ENCODE measurements at regions not wholly inside any gene's neighbourhood (a gene's known extent, or its start where the extent isn't known, plus 50 kb on each side); places are given as distances from the start of the nearest gene placed in this dataset.

DNA sequence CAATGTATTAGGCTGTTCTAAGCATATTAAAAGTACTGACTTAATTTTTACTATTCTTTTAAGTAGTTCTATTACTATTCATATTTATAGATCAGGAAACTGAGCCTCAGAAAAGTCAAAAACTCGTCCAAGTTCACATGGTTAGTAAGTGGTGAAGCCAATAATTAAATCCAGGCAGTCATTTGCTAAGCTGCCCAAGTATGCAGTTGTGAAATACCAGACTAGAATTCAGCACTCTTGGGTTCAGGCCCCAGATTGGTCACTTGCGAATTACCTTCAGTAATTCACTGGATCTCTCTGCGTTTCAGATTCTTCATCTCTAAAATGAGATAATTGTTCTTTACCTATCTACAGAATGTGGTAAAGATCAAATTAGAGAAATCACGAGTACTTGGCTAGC is 161.9 kb upstream of the CADPS start:
- no peak overlapping the region for H3K4me3 Mint-ChIP-seq
- no peaks in the 10 kb centered on the region for H3K9me3 Mint-ChIP-seq
- H3K36me3 Mint-ChIP-seq = no peaks in the 10 kb centered on the region
- ATAC-seq (ENCODE audit: low read depth) (no peak), DNase-seq (no peak)
- H3K27ac Mint-ChIP-seq = no peak overlapping the region
- H3K27me3 Mint-ChIP-seq = no peaks in the 10 kb centered on the region
- POLR2A ChIA-PET = no interaction called here
- H3K4me1 Mint-ChIP-seq = no peaks in the 10 kb centered on the region

DNA sequence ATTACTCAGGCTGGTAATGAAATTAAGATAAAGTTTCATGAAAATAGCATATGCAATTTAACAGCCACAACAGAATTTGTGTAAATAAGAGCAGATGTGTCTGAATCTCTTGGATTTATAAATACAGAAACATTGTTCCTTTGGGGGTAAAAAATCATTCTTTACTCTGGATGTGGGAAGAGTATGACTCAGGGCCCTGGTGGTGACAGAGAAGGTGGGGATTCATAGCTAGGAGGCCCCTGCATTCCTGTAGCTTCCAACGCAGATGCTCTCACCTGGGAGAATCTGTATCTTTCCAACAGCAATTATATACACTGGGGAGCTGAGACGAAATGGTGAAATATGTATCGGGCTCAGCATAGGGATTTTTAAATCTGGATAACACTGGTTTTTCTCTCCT is 167.6 kb upstream of the CADPS start:
- POLR2A ChIA-PET = no interaction called here
- H3K36me3 Mint-ChIP-seq = no peaks in the 10 kb centered on the region
- no peaks in the 10 kb centered on the region for H3K27me3 Mint-ChIP-seq
- H3K4me1 Mint-ChIP-seq = no peaks in the 10 kb centered on the region
- no peak overlapping the region for H3K4me3 Mint-ChIP-seq
- no peak for DNase-seq
- H3K27ac Mint-ChIP-seq = no peak overlapping the region
- no peak for ATAC-seq (ENCODE audit: low read depth)
- H3K9me3 Mint-ChIP-seq = no peaks in the 10 kb centered on the region

DNA sequence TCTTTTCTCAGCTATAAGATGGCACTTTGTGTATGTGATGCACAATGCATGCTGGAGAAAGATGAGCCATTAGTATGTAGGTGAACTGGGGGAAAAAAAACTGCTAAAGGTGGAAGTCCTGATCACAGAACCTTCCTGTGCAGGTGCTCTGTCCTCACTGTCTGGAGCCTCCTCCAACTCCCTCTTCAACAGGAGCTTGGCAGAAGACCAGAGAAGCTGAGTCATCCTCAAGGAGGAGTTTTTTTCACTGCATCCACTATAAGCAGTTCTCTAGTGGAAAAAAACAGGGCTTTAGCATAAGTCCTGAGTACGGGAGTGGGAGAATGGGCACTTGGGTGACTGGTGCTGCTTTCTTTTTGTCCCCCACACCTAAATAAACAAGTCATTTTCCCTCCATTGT is 168.4 kb upstream of the CADPS start:
- H3K9me3 Mint-ChIP-seq = no peaks in the 10 kb centered on the region
- no peak overlapping the region for H3K27ac Mint-ChIP-seq
- POLR2A ChIA-PET = no interaction called here
- no peaks in the 10 kb centered on the region for H3K36me3 Mint-ChIP-seq
- H3K4me3 Mint-ChIP-seq = no peak overlapping the region
- no peak for DNase-seq
- no peaks in the 10 kb centered on the region for H3K27me3 Mint-ChIP-seq
- no peak for ATAC-seq (ENCODE audit: low read depth)
- no peaks in the 10 kb centered on the region for H3K4me1 Mint-ChIP-seq

DNA sequence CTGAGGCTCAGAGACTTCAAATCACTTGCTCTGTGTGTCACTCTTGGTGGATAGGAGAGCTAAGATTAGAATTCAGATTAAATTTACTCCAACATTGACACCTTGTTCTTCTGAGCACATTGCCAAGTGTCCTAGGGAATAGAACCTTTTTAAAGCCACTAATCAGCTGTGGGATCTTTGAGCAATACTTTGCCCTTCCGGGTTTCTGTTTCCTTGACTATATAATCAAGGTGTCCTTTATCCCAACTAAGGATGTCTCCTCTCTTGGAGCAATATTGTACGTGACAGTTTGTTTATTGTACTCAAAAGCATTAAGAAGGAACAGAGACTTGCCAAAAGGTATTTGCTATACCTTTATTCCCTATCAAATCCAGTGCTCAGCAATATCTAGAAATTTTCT is 170.9 kb upstream of the CADPS start:
- POLR2A ChIA-PET = no interaction called here
- Mint-ChIP-seq H3K27me3 (no peaks in the 10 kb centered on the region), H3K36me3 (no peaks in the 10 kb centered on the region), H3K9me3 (no peaks in the 10 kb centered on the region), H3K4me1 (no peaks in the 10 kb centered on the region), H3K27ac (no peak overlapping the region), H3K4me3 (no peak overlapping the region)
- no peak for DNase-seq
- no peak for ATAC-seq (ENCODE audit: low read depth)

DNA sequence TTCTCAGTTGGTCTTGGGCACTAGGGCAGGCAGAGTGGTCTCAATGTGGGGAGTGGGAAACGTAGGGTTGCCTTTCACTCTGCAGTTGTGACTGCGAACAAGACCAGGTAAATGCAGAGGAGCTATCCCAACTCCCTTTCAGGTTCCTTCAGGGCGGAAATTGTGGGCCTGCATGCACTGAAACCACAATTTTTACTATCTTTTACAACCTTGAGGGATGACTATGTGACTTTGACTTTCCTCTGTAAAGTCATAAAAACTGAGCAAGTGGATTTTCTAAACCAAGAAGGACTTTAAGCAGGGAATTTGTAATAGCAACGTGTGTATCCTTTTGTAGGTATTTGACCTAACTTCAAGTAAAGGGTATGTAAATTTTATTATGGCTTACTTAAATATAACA is 171.4 kb upstream of the CADPS start:
- Mint-ChIP-seq H3K27me3 (no peaks in the 10 kb centered on the region), H3K9me3 (no peaks in the 10 kb centered on the region), H3K4me3 (no peak overlapping the region), H3K27ac (no peak overlapping the region), H3K36me3 (no peaks in the 10 kb centered on the region), H3K4me1 (no peaks in the 10 kb centered on the region)
- ATAC-seq (ENCODE audit: low read depth) = no peak
- POLR2A ChIA-PET = no interaction called here
- DNase-seq = no peak

DNA sequence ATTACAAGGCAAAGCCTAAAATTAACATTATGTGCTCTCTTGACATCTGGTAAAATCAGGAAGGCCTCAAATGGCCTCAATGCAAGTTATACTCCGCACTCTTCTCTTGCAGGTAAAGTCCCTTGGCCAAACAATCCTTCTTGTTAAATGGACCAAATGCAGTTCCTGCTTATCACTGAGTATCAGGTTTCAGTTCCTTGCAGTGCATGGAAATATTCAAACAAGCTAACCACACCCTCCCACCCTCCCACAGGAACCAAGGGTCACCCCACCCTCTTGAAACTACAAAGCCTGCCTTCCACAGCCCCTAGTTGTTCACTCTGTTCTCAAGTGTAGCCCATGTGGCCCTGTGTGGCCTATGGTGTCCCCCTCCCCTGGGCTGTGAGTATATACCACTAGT is 171.9 kb upstream of the CADPS start:
- H3K9me3 Mint-ChIP-seq = no peaks in the 10 kb centered on the region
- H3K27me3 Mint-ChIP-seq = no peaks in the 10 kb centered on the region
- DNase-seq (no peak), ATAC-seq (ENCODE audit: low read depth) (no peak)
- H3K4me3 Mint-ChIP-seq = no peak overlapping the region
- no peaks in the 10 kb centered on the region for H3K4me1 Mint-ChIP-seq
- POLR2A ChIA-PET = no interaction called here
- H3K27ac Mint-ChIP-seq = no peak overlapping the region
- no peaks in the 10 kb centered on the region for H3K36me3 Mint-ChIP-seq

DNA sequence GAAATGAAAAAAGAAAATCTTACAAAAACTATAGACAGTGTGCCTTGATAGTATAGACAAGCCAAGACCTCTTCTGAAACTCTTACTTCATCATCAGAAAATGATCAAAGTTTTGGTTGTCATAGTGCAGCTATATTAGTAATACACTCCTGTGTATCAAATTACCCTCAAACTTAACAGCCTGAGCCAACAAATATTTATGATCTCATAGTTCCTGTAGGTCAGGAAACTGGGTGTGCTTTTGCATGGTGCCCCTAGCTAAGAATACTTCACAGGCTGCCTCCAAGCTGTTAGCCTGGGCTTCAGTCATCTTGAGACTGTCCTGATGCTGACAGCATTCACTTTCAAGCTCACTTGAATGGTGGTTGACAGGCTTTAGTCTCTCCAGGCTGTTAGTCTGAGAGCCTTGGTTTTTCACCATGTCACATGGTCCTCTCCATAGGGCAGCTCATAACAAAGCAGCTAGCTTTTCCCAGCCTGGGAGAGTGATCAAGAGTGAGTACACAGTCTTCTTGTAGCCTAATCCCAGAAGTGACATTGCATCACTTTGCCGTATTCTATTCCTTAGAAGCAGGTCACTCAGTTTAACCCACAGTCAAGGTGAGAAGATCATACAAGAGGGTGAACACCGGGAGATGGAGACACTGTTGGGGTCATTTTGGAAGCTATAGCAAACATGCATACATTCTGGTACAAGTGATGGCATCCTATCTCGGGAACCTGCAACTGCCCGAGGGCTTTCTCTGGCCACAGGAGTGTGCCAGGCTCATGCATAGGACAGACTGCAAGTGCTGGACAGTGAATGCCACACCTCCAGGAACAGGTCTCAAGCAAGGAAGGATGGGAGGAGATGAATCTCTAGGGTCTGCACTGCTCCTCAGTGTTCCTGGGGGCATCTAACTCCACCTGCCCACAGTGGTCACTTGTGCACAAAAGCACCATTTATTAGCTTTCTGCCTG is 173.4 kb upstream of the CADPS start:
- Mint-ChIP-seq H3K4me3 (no peak overlapping the region), H3K27ac (no peak overlapping the region), H3K36me3 (no peaks in the 10 kb centered on the region), H3K4me1 (no peaks in the 10 kb centered on the region), H3K9me3 (peaks cover 2% of the 10 kb centered on the region), H3K27me3 (no peaks in the 10 kb centered on the region)
- POLR2A ChIA-PET = no interaction called here
- DNase-seq (no peak), ATAC-seq (ENCODE audit: low read depth) (no peak)

DNA sequence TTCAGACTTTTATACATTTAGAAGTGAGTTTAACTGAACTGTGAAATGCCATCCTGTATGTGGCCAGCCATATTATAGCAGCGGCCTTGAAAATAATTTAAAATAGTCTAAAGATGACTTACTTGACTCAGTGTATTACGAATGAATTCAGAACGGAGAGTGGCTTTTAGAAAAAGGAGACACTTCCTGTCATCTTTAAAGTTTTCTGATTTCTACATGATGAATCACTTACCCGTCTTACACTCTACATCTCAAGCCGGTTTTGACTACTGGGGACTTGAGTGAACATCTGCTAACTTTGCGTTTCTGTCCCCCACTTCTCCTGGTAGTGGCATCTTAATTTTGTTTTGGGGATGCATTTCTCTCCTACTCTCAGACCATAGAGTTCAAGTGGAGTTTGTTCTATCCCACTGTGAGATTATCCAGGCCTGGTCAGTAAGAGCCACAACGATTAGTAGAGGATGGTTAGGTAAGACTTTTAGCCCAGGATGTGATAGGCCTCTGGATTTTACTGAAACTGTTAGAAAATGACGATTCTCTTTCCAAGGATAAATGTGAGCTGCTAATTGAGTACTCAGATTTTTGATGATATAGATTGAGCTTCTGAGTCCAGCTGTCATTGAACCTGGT is 175.4 kb upstream of the CADPS start:
- Mint-ChIP-seq H3K27me3 (no peaks in the 10 kb centered on the region), H3K4me1 (no peaks in the 10 kb centered on the region), H3K27ac (no peak overlapping the region), H3K36me3 (no peaks in the 10 kb centered on the region), H3K9me3 (peaks cover 3% of the 10 kb centered on the region), H3K4me3 (no peak overlapping the region)
- ATAC-seq (ENCODE audit: low read depth) (no peak), DNase-seq (no peak)
- POLR2A ChIA-PET = no interaction called here

DNA sequence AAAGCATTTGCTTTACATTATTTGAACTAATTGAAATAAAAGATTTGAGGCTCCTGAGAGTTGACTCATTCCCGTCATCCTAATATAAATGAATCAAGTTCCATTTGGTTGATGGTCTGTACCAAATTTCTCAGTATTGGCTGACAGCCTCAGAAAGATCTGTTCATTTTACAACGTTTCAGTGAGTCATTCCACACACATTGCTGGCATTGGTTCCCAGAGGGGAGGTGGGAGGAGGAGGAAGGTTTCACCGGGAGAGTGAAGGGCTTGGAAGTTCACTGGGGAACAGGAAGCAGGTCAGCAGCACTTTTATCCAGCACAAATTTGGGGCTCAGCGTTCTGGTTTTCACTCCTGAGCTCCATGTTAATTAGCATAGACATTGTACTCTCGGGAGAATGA is 176.7 kb upstream of the CADPS start:
- no peak for DNase-seq
- no peaks in the 10 kb centered on the region for H3K27me3 Mint-ChIP-seq
- no peak overlapping the region for H3K4me3 Mint-ChIP-seq
- no peaks in the 10 kb centered on the region for H3K36me3 Mint-ChIP-seq
- no peak overlapping the region for H3K27ac Mint-ChIP-seq
- H3K4me1 Mint-ChIP-seq = no peaks in the 10 kb centered on the region
- POLR2A ChIA-PET = no interaction called here
- peaks cover 3% of the 10 kb centered on the region for H3K9me3 Mint-ChIP-seq
- no peak for ATAC-seq (ENCODE audit: low read depth)

DNA sequence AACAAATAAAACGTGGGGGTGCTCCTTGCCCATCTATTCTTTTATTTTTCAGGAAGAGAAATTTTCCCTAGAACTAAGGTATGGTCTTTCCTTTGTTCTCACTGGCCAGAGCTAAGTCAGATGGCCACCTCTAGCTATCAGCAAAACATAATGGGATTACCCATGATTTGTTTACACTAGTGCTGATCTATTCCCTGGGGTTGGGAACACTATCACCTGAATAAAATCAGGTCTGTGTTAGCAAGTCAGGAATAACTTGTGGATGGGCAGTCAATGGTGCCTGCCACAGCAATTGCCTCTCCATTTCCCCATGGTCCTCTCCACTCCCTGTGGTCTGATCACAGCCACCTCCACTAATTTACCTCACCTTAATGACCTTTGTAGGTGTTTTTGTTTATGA is 181.7 kb upstream of the CADPS start:
- H3K27ac Mint-ChIP-seq = no peak overlapping the region
- H3K9me3 Mint-ChIP-seq = peaks cover 5% of the 10 kb centered on the region
- no peaks in the 10 kb centered on the region for H3K27me3 Mint-ChIP-seq
- H3K4me3 Mint-ChIP-seq = no peak overlapping the region
- H3K4me1 Mint-ChIP-seq = no peaks in the 10 kb centered on the region
- POLR2A ChIA-PET = no interaction called here
- DNase-seq = no peak
- H3K36me3 Mint-ChIP-seq = no peaks in the 10 kb centered on the region
- no peak for ATAC-seq (ENCODE audit: low read depth)

DNA sequence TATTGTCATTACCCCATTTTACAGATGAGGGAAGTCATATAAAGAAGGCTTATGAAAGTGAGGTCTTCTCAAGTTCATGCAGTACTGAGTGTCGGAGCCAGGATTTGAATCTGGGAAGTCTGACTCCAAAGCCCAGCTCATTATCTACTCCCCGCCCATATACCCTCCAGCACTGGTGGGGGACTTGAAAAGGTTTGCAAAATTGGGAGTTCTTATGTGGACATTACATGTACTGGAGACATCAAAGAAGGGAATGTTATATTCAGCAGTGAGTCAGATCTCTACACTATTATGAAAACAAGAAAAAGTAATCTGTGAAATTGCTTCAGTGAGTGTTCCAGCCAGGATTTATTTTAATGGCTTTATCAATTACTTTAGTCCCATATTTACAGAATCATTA is 185.2 kb upstream of the CADPS start:
- POLR2A ChIA-PET = no interaction called here
- H3K27me3 Mint-ChIP-seq = no peaks in the 10 kb centered on the region
- DNase-seq = no peak
- no peak overlapping the region for H3K4me3 Mint-ChIP-seq
- no peak overlapping the region for H3K27ac Mint-ChIP-seq
- ATAC-seq (ENCODE audit: low read depth) = no peak
- H3K4me1 Mint-ChIP-seq = no peaks in the 10 kb centered on the region
- peaks cover 2% of the 10 kb centered on the region for H3K9me3 Mint-ChIP-seq
- H3K36me3 Mint-ChIP-seq = no peaks in the 10 kb centered on the region

DNA sequence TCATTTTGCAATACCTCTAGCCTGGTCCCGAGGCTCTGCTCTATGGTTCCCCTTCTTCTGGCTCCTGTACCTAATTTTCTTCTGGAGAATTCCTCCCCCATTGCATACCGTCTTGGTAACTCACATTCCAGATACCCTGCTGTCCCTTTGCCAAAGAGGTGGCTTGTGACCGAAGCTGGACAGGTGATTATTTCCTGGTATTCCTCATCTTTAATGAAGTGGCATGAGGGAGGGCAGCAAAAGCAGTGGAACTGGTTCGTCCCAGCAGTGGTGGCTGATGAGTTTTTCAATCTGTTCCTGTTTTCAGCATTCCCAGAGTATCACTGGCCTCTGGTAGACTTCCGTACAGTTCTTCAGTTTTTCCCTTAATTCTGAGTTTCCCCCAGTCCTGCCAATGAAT is 186.2 kb upstream of the CADPS start:
- H3K36me3 Mint-ChIP-seq = no peaks in the 10 kb centered on the region
- H3K27me3 Mint-ChIP-seq = no peaks in the 10 kb centered on the region
- H3K4me3 Mint-ChIP-seq = no peak overlapping the region
- POLR2A ChIA-PET = no interaction called here
- H3K27ac Mint-ChIP-seq = no peak overlapping the region
- H3K4me1 Mint-ChIP-seq = no peaks in the 10 kb centered on the region
- H3K9me3 Mint-ChIP-seq = peaks cover 2% of the 10 kb centered on the region
- DNase-seq (no peak), ATAC-seq (ENCODE audit: low read depth) (no peak)

DNA sequence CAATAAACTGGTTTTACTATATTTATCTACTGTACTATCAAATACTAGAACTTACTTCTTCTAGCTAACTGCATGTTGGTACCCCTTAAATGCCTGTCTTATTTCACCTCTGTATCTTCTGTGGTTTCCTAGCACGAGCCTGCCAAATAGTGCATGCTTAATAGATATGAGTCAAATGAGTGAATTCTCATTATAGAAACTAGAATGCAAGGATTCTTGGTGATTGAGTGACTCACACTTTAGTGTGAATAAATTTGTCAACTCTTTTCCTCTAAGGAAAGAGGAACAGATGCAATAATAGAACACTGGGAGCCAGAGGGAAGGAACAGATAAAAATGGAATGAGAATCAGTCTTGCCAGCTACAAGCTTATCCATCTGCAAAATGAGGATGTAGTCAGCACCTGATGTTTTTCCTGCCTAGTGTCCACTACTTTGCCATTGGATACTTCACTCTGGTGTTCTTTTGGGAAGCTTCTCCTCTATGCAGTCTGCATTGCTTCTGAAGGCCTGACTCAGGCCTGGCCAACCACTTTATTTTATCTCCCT is 189.1 kb upstream of the CADPS start:
- POLR2A ChIA-PET = no interaction called here
- H3K36me3 Mint-ChIP-seq = no peaks in the 10 kb centered on the region
- no peak for ATAC-seq (ENCODE audit: low read depth)
- no peaks in the 10 kb centered on the region for H3K27me3 Mint-ChIP-seq
- no peak overlapping the region for H3K27ac Mint-ChIP-seq
- no peak for DNase-seq
- peaks cover 6% of the 10 kb centered on the region for H3K9me3 Mint-ChIP-seq
- no peaks in the 10 kb centered on the region for H3K4me1 Mint-ChIP-seq
- H3K4me3 Mint-ChIP-seq = no peak overlapping the region

DNA sequence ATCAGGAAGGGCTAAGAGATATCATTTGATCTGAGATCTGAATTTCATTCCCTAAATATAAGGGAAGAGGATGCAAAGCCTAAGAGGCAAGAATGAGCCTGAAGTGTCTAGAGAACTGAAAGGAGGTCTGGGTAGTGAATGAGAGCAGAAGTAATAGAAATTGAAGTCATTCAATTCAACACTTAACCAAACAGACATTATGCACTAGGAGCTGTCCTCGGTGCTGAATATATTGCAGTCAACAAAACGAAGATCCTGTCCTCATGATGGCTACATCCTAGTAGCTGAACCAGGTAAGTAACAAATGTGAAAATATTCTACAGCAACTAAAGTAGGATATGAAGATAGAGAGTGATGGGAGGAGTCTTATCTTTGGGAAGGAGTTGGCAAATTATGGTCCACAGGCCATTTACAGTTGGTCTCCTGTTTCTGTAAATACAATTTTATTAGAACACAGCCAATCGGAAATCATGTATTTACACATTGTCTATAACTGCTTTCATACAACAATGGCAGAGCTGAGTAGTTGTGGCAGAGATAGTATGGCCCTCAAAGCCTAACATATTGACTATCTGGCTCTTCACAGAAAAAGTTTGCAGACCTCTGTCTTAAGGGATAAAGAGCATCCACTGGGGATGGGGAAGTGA is 192.9 kb upstream of the CADPS start:
- Mint-ChIP-seq H3K27ac (no peak overlapping the region), H3K4me1 (no peaks in the 10 kb centered on the region), H3K36me3 (no peaks in the 10 kb centered on the region), H3K27me3 (no peaks in the 10 kb centered on the region), H3K9me3 (peaks cover 6% of the 10 kb centered on the region), H3K4me3 (no peak overlapping the region)
- ATAC-seq (ENCODE audit: low read depth) (no peak), DNase-seq (no peak)
- POLR2A ChIA-PET = no interaction called here
